ENCODE measurements at regions not wholly inside any gene's neighbourhood (a gene's known extent, or its start where the extent isn't known, plus 50 kb on each side); places are given as distances from the start of the nearest gene placed in this dataset.
"Not testable (repeated sequence)": the region's sequence is repeated elsewhere in the genome, so short reads cannot be mapped to it uniquely, and the experiment has no call there.

- DNase-seq, result no peak
These were observed 150.8 kb downstream of the RBMX2 start for GRCh38 chrX:130552444-130553073.

GRCh38 chrX:130555341-130555740 lies 153.6 kb downstream of the RBMX2 start:
- no peak for DNase-seq

DNA sequence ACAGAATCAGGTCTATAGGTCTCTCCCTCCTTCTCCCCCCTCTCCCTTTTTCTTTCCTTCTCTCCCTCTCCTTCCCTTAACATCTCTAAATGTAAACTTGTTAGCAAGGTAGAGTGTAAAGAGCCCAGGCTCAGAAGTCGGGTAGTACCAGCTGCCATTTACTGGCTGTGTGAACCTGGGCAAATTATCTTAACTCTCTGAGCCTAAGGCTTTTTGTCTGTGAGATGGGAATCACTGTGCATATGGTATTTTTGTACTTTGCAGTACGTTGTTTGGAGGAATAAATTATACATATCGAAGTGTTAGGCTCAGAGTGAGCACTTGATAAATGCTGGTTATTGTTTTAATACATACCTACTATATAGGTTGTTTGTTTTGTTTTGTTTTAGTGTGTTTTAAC lies 154.0 kb downstream of the RBMX2 start:
- no peak for DNase-seq

DNA sequence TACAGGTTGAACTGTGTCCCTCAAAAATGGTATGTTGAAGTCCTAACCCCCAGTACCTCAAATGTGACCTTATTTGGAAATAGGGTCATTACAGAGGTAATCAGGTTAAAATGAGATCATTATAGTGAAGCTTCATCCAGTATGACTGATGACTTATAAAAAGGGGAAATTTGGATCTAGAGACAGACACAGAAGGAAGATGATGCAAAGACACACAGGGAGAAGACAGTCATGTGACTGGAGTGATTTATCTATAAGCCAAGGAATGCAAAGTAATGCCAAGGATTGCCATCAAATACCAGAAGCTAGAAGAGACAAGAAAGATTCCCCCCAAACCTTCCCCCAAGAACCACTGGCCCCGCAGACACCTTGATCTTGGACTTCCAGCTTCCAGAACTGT lies 155.2 kb downstream of the RBMX2 start:
- DNase-seq, result no peak

GRCh38 chrX:130560544-130560943 lies 158.8 kb downstream of the RBMX2 start:
- DNase-seq, result no peak

GRCh38 chrX:130561930-130562329 lies 160.1 kb downstream of the RBMX2 start:
- no peak for DNase-seq

GRCh38 chrX:130563476-130563875 lies 161.7 kb downstream of the RBMX2 start:
- DNase-seq, result no peak

DNA sequence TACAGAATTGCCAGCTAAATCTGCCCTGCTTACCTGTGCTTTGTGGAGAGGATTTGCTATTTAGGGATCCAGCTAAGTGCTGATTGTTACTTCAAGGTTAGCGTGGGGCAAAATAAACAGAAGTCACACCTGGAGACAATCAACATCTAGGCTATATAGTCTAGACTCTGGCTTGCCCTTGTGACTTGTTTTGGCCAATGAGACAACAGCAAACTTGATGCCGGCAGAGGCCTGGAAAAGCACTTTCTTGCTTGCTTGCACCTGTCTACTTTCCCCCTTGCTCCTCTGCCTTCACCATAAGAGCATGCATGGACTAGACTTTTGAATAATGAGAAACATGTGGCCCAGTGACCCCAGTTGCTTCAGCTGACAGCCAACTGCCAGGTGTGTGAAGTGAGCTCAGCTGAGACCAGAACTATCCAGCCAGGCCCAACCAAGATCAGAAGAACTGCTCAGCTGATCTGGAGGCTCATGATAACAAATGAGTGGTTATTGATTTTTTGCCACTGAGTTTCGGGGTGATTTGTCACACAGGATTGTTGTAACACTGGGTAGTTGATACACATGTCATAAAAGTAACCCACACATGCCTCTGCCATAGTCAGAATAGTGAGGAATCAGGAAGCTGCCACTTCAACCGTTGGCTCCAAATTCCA lies 164.4 kb downstream of the RBMX2 start:
- no peak for DNase-seq

DNA sequence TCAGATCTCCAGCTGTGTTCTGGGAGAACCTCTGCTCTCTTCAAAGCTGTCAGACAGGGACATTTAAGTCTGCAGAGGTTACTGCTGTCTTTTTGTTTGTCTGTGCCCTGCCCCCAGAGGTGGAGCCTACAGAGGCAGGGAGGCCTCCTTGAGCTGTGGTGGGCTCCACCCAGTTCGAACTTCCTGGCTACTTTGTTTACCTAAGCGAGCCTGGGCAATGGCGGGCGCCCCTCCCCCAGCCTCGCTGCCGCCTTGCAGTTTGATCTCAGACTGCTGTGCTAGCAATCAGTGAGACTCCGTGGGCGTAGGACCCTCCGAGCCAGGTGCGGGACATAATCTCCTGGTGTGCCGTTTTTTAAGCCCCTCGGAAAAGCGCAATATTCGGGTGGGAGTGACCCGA lies 171.2 kb downstream of the RBMX2 start:
- DNase-seq, result not testable (repeated sequence)
